GM23338 (cell line): ENCODE measurements at regions not wholly inside any gene's neighbourhood (a gene's known extent, or its start where the extent isn't known, plus 50 kb on each side); places are given as distances from the start of the nearest gene placed in this dataset.

Source experiments
- ATAC-seq: fragments of 200-7000 bp; cut with Tn5 transposase; 3 replicates; pipeline ENCODE4 v1.9.1; 2020
- DNase-seq: peaks from one replicate; pipeline ENCODE4 v3.0.0-alpha.2; 2015; ENCODE audit warnings: low spot score
- H2AFZ ChIP-seq: fragments of 200-600 bp; sonication (generic); 2 replicates; pipeline ENCODE4 v1.8.0; 2016; ENCODE audit warnings: antibody characterized with exemption, mild to moderate bottlenecking, moderate library complexity
- H3F3A ChIP-seq: fragments of 200-600 bp; sonication (generic); replicated peaks from 2 replicates; pipeline ENCODE4 v1.8.0; 2017; ENCODE audit warnings: antibody characterized with exemption, mixed run types, low read depth
- H3K27ac ChIP-seq: fragments of 200-600 bp; sonication (generic); 2 replicates; pipeline ENCODE4 v1.6.1; 2016; ENCODE audit warnings: low read depth
- H3K27me3 ChIP-seq: fragments of 200-600 bp; sonication (generic); 2 replicates; pipeline ENCODE4 v1.8.0; 2016; ENCODE audit warnings: mild to moderate bottlenecking, mixed run types, moderate library complexity; ENCODE audit not compliant: insufficient read depth
- H3K36me3 ChIP-seq: fragments of 200-600 bp; sonication (generic); 2 replicates; pipeline ENCODE4 v1.8.0; 2016; ENCODE audit warnings: mild to moderate bottlenecking; ENCODE audit not compliant: insufficient read depth
- H3K4me1 ChIP-seq: fragments of 200-600 bp; sonication (generic); 2 replicates; pipeline ENCODE4 v1.8.0; 2016; ENCODE audit warnings: mild to moderate bottlenecking, moderate library complexity; ENCODE audit not compliant: insufficient read depth
- H3K4me2 ChIP-seq: fragments of 200-600 bp; sonication (generic); 2 replicates; pipeline ENCODE4 v1.7.1; 2017; ENCODE audit warnings: mixed run types
- H3K4me3 ChIP-seq: fragments of 200-600 bp; sonication (generic); 2 replicates; pipeline ENCODE4 v1.6.1; 2016; ENCODE audit warnings: mixed run types
- H3K79me2 ChIP-seq: fragments of 200-600 bp; sonication (generic); replicated peaks from 2 replicates; pipeline ENCODE4 v1.8.0; 2017; ENCODE audit warnings: mild to moderate bottlenecking; ENCODE audit not compliant: insufficient read depth
- H3K9me2 ChIP-seq: fragments of 200-600 bp; sonication (generic); 2 replicates; pipeline ENCODE4 v1.8.0; 2017; ENCODE audit not compliant: insufficient read depth
- H4K20me1 ChIP-seq: fragments of 200-600 bp; sonication (generic); replicated peaks from 2 replicates; pipeline ENCODE4 v1.8.0; 2017; ENCODE audit warnings: mild to moderate bottlenecking; ENCODE audit not compliant: insufficient read depth
- H3K27ac Mint-ChIP-seq: 2 replicates; pipeline ENCODE4 v1.8.0; 2020; ENCODE audit warnings: inconsistent platforms, mild to moderate bottlenecking, moderate library complexity, mixed read lengths
- H3K27me3 Mint-ChIP-seq: 3 replicates; pipeline ENCODE4 v1.8.0; 2022; ENCODE audit warnings: low read depth, mild to moderate bottlenecking, moderate library complexity, mixed read lengths, inconsistent platforms; ENCODE audit not compliant: insufficient read depth, poor library complexity
- H3K36me3 Mint-ChIP-seq: 3 replicates; pipeline ENCODE4 v1.8.0; 2021; ENCODE audit warnings: low read depth, mild to moderate bottlenecking, inconsistent platforms, moderate library complexity, mixed read lengths
- H3K4me1 Mint-ChIP-seq: 3 replicates; pipeline ENCODE4 v1.8.0; 2020; ENCODE audit warnings: mild to moderate bottlenecking, inconsistent platforms, mixed read lengths
- H3K4me3 Mint-ChIP-seq: 3 replicates; pipeline ENCODE4 v1.8.0; 2021; ENCODE audit warnings: moderate library complexity, mild to moderate bottlenecking, inconsistent platforms, mixed read lengths
- H3K9me3 Mint-ChIP-seq: 3 replicates; pipeline ENCODE4 v1.8.0; 2020; ENCODE audit warnings: moderate library complexity, mild to moderate bottlenecking, inconsistent platforms, mixed read lengths
- CREB1 ChIP-seq: fragments of 250-450 bp; sonication (Bioruptor Pico); IDR thresholded peaks from 2 replicates; pipeline ENCODE4 v1.5.0; 2020; ENCODE audit warnings: low read depth, mild to moderate bottlenecking, moderate library complexity
- CTCF ChIP-seq, 2 experiments: fragments of 200-600 bp in 1 of 2; sonication (generic) in 1 of 2; conservative IDR thresholded peaks; 2 replicates each; pipeline versions ENCODE4 v1.5.1 to v1.6.1; 2016 to 2017; ENCODE audit warnings: antibody characterized with exemption in 2 of 2, low read depth in 2 of 2, mild to moderate bottlenecking in 2 of 2, moderate library complexity in 1 of 2
- EZH2 ChIP-seq: fragments of 200-600 bp; sonication (generic); IDR thresholded peaks from one replicate; pipeline ENCODE4 v1.8.0; 2017; ENCODE audit warnings: antibody characterized with exemption, mild to moderate bottlenecking, low read depth; ENCODE audit not compliant: unreplicated experiment
- EZH2phosphoT487 ChIP-seq: fragments of 200-600 bp; sonication (generic); IDR thresholded peaks from one replicate; pipeline ENCODE4 v1.8.1; 2018; ENCODE audit warnings: antibody characterized with exemption; ENCODE audit not compliant: unreplicated experiment
- JUNB ChIP-seq: IDR thresholded peaks from one replicate; pipeline ENCODE4 v1.6.1; 2016; ENCODE audit warnings: antibody characterized with exemption; ENCODE audit not compliant: unreplicated experiment
- NANOG ChIP-seq: IDR thresholded peaks from 2 replicates; pipeline ENCODE4 v1.6.1; 2016; ENCODE audit warnings: antibody characterized with exemption, borderline replicate concordance
- POLR2AphosphoS5 ChIP-seq: IDR thresholded peaks from 2 replicates; pipeline ENCODE4 v1.6.1; 2016; ENCODE audit warnings: antibody characterized with exemption, low read depth
- STAT1 ChIP-seq: IDR thresholded peaks from one replicate; pipeline ENCODE4 v1.6.1; 2016; ENCODE audit warnings: antibody characterized with exemption; ENCODE audit not compliant: unreplicated experiment
- ZNF114 ChIP-seq: fragments of 250-450 bp; sonication (Bioruptor Pico); IDR thresholded peaks from 2 replicates; pipeline ENCODE4 v1.5.0; 2020; ENCODE audit warnings: mild to moderate bottlenecking, moderate library complexity
- ZNF331 ChIP-seq: fragments of 250-450 bp; sonication (Bioruptor Pico); IDR thresholded peaks from 2 replicates; pipeline ENCODE4 v1.5.0; 2020; ENCODE audit warnings: low read depth, mild to moderate bottlenecking, moderate library complexity
- ZNF462 ChIP-seq: fragments of 250-450 bp; sonication (Bioruptor Pico); IDR thresholded peaks from 2 replicates; pipeline ENCODE4 v1.5.0; 2020; ENCODE audit warnings: mild to moderate bottlenecking, moderate library complexity
- TF ChIP-seq, protein P1 (sequence below): IDR thresholded peaks from one replicate; pipeline ENCODE4 v1.6.1; 2018; ENCODE audit warnings: antibody characterized with exemption; ENCODE audit not compliant: unreplicated experiment
- TF ChIP-seq, protein P2 (sequence below): IDR thresholded peaks from 2 replicates; pipeline ENCODE4 v1.6.1; 2016; ENCODE audit warnings: antibody characterized with exemption

GRCh38 chr2:4255491-4255890 lies 552.1 kb downstream of the DCDC2C start:
- TF ChIP-seq EZH2, result no peak
- TF ChIP-seq, protein P1, sequence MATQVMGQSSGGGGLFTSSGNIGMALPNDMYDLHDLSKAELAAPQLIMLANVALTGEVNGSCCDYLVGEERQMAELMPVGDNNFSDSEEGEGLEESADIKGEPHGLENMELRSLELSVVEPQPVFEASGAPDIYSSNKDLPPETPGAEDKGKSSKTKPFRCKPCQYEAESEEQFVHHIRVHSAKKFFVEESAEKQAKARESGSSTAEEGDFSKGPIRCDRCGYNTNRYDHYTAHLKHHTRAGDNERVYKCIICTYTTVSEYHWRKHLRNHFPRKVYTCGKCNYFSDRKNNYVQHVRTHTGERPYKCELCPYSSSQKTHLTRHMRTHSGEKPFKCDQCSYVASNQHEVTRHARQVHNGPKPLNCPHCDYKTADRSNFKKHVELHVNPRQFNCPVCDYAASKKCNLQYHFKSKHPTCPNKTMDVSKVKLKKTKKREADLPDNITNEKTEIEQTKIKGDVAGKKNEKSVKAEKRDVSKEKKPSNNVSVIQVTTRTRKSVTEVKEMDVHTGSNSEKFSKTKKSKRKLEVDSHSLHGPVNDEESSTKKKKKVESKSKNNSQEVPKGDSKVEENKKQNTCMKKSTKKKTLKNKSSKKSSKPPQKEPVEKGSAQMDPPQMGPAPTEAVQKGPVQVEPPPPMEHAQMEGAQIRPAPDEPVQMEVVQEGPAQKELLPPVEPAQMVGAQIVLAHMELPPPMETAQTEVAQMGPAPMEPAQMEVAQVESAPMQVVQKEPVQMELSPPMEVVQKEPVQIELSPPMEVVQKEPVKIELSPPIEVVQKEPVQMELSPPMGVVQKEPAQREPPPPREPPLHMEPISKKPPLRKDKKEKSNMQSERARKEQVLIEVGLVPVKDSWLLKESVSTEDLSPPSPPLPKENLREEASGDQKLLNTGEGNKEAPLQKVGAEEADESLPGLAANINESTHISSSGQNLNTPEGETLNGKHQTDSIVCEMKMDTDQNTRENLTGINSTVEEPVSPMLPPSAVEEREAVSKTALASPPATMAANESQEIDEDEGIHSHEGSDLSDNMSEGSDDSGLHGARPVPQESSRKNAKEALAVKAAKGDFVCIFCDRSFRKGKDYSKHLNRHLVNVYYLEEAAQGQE, result no peak
- no peak for TF ChIP-seq EZH2phosphoT487
- no peak for TF ChIP-seq ZNF331 (CRISPR knock-in tag)
- TF ChIP-seq JUNB, result no peak
- TF ChIP-seq CREB1 (CRISPR knock-in tag), result no peak
- no peak for TF ChIP-seq ZNF462
- TF ChIP-seq STAT1, result no peak
- no peak for TF ChIP-seq NANOG
- TF ChIP-seq POLR2AphosphoS5, result no peak
- no peak for TF ChIP-seq ZNF114 (CRISPR knock-in tag)
- TF ChIP-seq, protein P2, sequence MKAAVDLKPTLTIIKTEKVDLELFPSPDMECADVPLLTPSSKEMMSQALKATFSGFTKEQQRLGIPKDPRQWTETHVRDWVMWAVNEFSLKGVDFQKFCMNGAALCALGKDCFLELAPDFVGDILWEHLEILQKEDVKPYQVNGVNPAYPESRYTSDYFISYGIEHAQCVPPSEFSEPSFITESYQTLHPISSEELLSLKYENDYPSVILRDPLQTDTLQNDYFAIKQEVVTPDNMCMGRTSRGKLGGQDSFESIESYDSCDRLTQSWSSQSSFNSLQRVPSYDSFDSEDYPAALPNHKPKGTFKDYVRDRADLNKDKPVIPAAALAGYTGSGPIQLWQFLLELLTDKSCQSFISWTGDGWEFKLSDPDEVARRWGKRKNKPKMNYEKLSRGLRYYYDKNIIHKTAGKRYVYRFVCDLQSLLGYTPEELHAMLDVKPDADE, result no peak
- TF ChIP-seq CTCF (conservative IDR thresholded peaks at IDR 0.05; ENCODE audit: low read depth in 2 of 2), result no peak
- DNase-seq (no peak), ATAC-seq (no peak)
- peaks cover 7% of the 10 kb centered on the region; the same call in 2 of the 3 replicates for H3K36me3 Mint-ChIP-seq
- Histone ChIP-seq H3K4me1 (no peaks in the 10 kb centered on the region), H3K4me2 (no peak overlapping the region), H3K4me3 (no peak overlapping the region), H2AFZ (no peak overlapping the region), H3K27ac (no peak overlapping the region), H3K36me3 (no peaks in the 10 kb centered on the region), H3F3A (no peaks in the 10 kb centered on the region), H4K20me1 (no peaks in the 10 kb centered on the region), H3K9me2 (peaks cover 4% of the 10 kb centered on the region; the same call in 1 of the 2 replicates), H3K27me3 (no peaks in the 10 kb centered on the region), H3K79me2 (no peaks in the 10 kb centered on the region)
- H3K9me3 Mint-ChIP-seq, result peaks cover 80% of the 10 kb centered on the region
- no peaks in the 10 kb centered on the region for H3K4me1 Mint-ChIP-seq
- no peaks in the 10 kb centered on the region for H3K27me3 Mint-ChIP-seq
- H3K4me3 Mint-ChIP-seq, result no peak overlapping the region
- no peak overlapping the region for H3K27ac Mint-ChIP-seq
